GM21786 (cell line): ENCODE measurements at regions not wholly inside any gene's neighbourhood (a gene's known extent, or its start where the extent isn't known, plus 50 kb on each side); places are given as distances from the start of the nearest gene placed in this dataset.
"Not testable (repeated sequence)": the region's sequence is repeated elsewhere in the genome, so short reads cannot be mapped to it uniquely, and the experiment has no call there.

ENCODE experiments used
- ATAC-seq: cut with Tn5 transposase; IDR thresholded peaks from one replicate; pipeline ENCODE4 v1.9.1; 2021; ENCODE audit not compliant: unreplicated experiment

DNA sequence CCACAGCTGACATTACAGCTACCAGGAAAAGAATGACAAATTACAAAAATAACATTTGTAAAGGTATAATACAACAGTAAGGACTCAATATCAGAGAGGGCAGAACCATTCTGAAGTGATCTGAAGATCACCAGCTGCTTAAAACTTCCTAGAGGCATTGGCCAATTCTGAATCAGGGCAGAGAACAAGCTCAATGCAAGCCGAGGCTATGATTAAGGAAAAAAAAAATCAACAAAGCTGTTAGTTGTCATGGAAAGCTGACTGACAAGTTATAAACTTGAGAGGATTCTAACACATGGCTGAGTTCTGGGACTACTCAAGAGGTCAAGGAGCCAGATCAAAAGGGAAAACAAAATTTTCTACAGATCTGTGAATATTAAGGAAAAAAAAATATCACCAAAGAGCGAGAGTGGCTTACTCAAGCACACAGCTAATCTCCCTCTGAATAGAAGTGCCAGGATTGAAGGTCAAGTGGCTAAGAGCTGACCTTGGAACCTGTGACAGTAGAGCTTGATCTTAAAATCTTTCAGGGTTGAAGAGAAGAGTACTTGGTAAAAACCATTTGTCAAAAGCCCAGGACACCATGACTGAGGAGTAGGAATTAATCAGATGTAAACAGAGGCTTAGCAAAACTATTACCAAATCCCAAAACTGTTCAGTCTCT, 383.4 kb downstream of the USP25 start:
- no peak for ATAC-seq

DNA sequence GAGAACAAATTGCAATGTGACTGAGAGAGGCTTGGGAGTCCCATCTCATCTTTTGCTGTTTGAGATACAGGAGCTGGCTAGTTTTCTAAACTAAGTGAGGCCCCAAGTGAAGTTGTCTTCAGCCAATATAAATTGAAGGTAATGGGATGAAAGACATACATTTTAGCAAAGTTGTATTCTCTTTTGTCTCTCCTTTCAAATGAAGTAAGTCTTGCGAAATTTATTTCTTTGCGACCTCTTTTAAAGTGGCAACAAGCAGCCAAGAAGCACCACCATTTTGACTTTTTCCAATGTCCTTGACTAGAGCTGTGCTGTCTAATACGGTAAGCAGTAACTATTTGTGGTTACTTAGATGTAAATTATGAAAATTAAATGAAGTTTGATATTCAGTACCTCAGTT, 385.7 kb downstream of the USP25 start:
- no peak for ATAC-seq

DNA sequence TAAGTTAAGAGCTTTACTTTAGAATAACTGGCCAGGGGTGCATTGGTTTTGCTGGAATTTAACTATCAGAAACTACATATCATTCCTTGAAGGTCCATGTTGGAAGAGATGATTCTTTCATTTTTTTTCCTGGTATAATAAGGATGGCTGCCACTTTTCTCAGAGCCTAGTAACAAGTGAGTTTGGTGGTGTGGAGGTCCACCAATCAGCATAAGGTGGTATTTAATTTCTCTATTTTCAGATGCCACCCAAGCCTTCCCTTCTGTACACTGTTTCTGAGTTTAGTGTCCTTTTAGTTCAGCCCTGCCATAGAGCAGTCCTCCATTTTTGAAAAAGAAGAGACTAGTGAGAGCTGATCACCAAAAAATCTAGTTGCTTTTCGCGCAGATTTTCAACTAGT, 386.3 kb downstream of the USP25 start:
- ATAC-seq: no peak

DNA sequence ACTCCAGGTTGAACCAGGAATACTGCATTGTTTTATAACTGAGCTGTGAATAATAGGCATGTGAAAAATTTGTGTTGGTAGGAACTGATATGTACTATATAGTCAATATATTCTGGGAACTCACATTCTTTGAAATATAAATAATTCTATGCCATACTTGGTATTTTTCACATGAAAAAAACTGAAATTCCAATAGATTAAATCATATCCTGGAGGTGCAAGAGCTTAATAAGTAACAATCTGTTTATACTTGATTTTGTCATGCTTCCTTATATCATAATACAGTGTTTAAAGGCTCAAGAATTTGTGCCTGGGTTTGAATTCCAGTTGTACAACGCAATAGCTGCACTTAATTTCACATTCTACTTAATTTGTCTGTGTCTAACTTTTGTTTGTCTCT, 387.0 kb downstream of the USP25 start:
- ATAC-seq: no peak

DNA sequence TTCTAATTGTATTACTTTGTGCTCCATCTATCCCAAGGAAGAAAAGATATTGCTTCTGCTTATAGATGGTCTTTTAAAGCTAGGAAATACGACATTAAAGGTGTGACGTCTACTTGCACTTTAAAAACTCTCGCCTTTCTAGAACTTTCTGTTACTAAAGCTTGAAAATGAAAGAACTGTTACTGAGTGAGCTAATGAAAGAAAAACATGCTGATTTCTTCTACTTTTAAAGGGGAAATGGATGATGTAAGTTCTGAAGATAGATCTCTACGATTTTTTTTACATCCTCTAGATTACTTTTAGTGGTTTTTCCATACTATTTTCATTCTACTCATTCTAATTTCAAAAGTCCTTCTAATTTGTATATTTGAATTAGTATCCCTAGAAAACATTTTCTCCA, 387.5 kb downstream of the USP25 start:
- no peak for ATAC-seq

DNA sequence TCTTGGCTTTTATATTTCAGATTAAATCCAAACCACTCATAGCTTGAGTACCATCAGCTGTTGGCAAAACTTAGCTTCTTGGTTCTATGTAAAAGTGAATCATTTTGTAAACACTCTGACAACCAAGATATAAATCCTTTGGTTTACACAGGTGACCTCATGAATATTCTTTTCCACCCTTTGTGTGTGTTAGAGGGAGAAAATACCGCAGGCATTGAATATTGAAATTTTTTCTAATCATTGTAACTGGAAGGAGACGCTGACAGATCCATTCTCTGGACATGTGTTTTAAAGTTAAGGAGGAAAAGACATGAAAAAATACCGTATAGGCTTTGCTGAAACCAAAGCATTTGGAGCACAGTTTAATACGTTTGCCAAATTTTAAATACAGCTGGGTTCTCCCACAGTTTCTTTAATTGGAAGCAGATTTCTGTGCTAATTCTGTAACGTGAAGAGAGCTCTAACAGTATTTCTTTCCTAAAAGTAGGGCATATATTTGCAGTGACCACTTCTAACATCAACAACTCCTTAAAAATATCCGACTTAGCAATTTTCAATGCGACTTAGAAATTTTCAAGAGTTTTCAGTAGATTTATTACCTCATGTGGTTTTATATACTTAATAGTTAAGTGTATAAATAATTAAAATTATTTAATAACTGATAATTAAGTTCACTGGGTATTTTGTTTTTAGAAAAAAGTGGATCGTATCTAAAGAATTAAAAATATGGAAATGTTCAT, 388.2 kb downstream of the USP25 start:
- no peak for ATAC-seq

DNA sequence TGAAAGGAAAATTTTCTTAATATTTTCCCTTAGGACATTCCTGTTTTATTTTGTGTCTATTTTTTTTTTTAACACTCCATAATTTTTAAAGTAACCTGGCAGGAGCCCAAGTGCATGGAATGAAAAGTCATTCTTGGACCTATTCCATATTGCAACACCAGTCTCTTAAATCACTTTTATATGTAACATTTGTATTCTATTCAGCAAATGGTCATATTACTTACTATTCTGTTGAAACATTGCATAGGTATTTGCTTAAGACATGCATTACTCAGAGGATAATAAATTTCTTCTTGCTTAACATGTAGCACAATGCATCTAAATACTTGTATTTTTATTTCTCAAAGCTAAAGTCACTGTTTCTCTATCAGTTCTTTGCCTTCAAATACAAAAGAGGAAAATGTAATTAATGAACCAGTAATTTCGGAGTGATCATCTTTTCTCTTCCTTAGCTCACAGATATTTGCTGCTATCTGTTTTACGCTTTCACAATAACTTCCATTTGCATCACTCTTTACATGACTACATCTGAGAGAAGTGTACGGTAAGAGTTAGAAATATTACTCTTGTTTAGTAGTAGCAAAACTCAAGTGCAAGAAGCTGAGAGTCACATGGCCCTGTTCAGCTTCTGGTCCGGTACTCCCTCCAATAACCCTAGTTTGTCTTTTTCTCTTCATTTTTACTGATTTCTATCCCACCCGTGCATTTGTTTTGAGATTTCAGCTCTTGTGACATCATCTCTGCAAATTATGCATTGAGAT, 394.8 kb downstream of the USP25 start:
- ATAC-seq: no peak

DNA sequence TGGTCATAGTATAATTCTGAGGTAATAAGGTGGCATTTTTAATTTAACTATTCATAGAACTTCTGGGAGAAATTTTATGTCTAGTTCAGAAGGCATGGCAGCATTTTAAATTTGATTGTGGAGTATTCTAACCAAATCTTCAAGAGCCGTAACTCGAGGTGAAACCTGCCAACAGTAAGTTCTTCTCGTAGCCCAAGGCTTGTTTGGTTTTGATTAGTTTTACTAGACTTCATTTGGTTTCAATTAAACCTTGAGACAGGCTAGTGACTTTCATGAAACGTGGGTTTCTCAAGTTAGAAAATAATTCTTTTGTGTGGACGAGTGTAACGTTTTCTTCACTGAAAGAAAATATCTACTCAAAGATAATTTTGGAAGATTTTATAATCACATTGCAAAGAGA, 395.5 kb downstream of the USP25 start:
- ATAC-seq: no peak

DNA sequence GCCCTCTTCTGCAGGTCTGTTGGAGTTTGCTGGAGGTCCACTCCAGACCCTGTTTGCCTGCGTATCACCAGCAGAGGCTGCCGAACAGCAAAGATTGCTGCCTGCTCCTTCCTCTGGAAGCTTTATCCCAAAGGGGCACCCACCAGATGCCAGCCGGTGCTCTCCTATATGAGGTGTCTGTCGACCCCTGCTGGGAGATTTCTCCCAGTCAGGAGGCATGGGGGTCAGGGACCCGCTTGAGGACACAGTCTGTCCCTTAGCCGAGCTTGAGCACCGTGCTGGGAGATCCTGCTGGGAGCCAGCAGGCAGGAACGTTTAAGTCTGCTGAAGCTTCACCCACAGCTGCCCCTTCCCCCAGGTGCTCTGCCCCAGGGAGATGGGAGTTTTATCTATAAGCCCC, 402.7 kb downstream of the USP25 start:
- ATAC-seq: not testable (repeated sequence)

DNA sequence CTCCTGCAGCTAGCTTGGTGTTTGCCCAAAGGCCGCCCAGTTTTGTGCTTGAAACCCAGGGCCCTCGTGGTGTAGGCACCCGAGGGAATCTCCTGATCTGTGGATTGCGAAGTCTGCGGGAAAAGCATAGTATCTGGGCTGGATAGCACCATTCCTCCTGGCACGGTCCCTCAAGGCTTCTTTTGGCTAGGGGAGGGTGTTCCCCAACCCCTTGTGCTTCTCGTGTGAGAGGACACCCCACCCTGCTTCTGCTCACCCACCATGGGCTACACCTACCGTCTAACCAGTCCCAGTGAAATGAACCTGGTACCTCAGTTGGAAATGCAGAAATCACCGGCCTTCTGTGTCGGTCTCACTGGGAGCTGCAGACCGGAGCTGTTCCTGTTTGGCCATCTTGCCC, 403.5 kb downstream of the USP25 start:
- ATAC-seq: no peak

DNA sequence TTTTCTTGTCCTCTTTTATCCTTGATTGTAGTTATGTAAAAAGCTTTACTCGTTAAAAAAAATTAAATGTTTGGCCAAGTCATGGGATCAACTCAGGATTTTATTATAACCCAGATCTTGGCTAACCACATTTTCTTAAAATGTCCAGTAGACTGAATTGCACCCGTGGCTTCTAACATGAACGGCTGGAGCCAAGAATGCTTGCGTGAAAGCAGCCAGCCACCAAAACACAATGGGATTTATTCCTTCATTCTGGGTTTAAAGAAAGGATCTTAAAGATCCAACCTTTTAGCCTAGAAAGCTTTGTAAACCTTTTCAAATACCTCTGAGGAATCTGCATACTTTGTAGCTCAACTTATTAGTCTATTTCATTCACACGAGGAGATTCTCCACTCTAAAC, 404.4 kb downstream of the USP25 start:
- no peak for ATAC-seq

DNA sequence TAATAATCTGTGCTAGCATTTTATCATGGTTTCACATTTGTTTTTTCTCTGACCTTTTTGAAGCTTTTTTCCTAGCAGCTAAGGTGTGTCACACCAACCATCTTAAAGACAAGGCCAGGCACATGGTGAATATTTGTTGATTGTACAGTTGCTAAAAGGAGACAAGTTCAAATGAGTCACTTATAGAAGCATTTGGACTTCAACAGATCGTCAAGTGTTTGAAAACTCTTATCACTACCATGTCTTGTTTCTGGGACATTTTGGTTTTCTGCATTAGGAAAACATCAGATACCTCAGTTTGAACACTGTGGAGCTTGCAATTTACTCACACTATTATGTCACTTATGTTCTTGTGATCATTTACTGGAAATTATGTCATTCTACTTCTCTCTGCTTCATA, 407.3 kb downstream of the USP25 start:
- no peak for ATAC-seq

DNA sequence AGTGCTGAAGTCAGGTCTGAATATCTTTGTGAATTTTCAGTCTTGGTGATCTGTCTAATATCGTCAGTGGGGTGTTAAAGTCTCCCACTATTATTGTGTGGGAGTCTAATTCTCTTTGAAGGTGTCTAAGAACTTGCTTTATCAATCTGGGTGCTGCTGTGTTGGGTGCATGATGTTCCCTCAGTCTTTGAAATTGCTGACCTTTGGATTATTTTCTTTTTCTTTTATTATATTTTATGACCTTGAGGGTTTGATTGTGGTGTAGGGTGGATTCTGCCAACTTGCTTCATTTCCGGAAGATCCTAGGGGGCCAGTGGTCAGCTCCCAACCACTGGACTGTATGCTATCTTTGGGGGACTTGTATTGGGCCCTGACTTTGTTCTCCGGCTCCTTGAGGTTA, 415.3 kb downstream of the USP25 start:
- ATAC-seq: no peak

DNA sequence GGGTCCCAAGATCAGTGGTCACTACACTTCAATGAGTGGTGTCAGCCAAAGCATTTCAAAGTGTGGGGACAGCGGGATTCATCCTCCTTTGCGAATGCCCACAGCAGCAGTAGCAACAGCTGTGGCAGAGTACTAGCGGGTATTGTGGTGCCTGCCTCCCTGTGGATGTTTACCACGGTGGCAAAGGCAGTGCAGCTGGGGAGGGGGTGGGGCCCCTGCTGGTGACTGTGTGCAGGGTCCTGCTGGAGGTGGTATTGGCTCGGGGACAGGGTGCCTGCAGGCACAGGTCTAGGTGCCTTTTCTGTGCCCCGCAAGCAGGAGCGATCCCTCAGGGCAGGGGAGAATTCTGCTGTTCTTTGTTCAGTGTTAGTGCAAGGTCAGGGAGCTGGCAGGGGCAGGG, 415.7 kb downstream of the USP25 start:
- no peak for ATAC-seq

DNA sequence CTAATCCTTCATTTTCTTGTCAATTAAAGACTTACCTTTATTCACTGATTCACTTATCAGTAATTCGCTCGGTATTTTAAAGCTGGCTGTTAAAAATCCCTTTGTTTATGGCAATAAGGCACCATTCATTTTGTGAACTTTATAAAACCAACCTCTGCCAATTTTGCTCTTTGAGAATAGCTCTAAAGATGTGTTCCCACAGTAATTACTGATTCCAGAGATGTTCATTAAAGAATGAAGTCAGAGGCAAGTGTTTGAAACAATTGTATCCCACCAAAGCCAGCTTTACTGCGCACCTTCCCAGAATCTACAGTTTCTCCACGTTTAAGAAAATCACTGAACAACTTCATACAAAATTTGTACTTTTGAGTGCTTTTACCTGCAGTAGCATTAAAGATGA, 424.5 kb downstream of the USP25 start:
- no peak for ATAC-seq

DNA sequence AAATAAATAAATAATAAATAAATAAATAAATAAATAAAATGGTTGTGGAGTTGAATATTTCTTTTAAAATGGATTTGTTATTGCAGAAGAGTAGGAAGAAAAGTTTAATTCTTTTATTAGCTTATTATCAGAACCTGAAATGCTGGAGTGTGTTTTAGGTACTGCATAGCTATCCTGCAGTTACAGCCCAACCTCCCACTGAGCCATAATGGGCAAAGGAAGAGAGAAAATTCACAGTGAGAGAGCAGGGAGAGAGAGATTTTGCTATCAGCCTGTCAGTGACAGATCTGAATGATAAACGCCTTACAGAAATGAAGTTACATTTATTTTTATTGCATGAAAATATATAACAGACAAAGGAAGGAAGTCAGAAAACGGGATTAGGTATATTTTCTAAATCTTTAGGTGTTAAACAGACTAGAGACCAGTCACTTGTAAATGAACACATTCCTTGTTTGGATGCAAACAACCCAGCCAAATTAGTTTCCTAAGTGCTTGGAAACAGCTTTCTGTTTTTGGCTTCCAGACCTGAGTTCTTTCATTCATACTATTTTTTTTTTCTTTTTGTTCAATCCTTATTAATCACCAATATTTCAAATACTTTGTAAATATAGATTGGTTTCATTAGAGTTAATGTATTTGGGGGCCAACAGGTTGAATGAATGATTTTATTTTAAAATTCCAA, 425.3 kb downstream of the USP25 start:
- ATAC-seq: no peak

DNA sequence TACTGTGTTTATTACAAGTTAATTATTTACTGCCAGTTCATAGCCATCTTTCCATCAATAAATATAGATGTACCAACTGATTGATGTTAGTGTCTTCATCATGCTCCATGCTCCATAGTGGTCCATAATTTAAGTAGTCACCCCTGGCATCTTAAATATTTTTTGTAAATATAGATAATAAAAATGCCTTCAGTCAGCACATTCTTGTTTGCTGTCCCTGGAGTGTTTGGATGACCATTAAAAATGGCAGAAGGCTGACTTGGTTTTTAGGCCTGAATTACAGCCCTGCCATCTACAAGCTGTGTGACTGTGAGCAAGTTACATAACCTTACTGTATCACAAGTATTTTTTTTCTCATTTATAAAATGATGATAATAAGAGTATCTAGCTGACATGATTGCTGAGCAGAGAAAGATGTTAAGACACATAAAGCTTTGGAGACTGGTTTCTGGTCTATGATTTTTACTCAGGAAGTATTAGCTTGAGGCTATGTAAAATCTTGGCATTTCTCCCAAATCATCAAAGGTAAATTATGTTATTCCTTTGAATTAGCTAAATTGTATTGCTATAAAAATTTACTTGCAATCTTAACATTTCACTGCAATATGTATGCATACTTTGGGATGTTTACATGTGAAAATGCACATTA, 427.2 kb downstream of the USP25 start:
- ATAC-seq: no peak

DNA sequence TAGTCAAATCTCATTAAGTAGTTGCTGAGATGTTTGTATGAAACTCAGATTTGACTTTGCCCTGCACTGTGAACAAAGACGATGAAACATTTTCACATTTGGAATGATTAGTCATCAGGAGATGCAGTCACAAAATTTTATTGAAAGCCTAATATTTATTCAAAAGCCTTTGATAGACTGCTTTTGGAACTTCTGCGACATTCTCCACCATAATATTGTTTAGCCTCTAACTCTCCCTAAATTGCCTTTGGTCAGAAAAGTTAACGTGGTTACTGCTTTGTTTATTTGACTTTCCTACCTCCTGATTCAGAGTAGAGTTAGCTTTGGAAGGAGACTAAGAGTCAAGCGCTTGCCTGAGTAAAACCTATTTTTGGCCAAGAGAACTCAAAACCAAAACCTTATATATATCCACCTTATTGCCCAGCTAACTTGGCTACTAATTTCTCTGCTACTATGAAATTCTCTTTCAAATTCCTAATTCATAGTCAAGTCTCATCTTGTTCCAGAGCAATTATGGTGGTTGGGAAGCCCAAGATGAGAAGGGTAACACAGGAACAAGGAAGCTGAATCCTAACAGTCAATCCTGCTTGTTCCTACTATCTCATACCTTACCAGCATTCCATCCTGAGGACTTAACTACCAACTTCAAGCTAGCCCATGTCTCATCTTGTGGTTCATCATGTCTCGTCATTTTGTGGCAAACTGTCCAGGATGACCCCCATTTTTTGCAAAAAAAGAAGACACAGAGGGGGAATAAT, 429.6 kb downstream of the USP25 start:
- ATAC-seq: no peak

DNA sequence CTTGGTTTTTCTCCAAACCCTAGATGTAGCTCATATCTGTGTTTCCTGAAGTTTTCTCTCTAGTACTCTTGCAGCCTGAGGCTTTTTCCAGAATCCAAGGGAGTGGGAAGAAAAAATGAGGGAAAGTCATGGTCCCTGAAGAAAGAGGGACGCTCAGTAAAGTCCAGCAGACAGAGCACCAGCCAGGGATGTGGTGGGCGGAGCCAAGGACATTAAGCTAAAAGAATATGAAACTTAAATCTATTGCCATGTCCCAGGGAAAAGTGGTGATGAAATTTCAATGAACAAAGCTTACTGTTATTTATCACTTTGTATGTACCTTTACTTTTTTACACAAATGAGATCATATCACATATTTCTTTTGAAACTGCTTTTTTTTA, 430.2 kb downstream of the USP25 start:
- ATAC-seq: no peak

DNA sequence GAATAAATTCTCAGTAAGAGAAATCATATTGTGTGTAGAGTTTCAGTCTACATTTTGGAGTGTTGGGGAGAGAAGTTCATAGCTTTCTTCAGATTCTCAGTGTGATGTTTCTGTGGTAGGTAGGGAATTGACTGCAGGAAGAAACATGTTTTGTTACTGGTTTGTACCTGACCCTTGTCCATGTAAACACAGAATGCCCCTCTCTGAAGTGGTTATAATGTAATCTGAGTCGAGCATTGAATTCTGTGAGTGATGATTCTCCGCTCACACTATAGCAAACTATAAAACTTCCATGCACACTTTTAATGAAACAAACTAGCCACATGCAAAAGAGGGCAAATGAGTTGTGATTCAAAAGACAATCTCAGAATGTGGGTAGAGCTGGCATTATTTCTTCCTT, 433.2 kb downstream of the USP25 start:
- ATAC-seq: no peak
